BLaER1 treated with 17β-estradiol and CSF1 and Interleukin-3, amounts not matched to agents 10 nM and 100 nM (cell line): ENCODE measurements at regions not wholly inside any gene's neighbourhood (a gene's known extent, or its start where the extent isn't known, plus 50 kb on each side); places are given as distances from the start of the nearest gene placed in this dataset.

Source experiments
- H3K27ac ChIP-seq, 11 experiments: shearing (Covaris generic); formaldehyde crosslinking; 2 replicates each; pipeline ENCODE4 v1.8.1; 2022
- H3K27me3 ChIP-seq, 11 experiments: shearing (Covaris generic); formaldehyde crosslinking; 2 replicates each; pipeline ENCODE4 v1.8.1; 2022
- H3K36me3 ChIP-seq, 11 experiments: shearing (Covaris generic); formaldehyde crosslinking; 2 replicates each; pipeline ENCODE4 v1.8.1; 2022
- H3K4me1 ChIP-seq, 10 experiments: shearing (Covaris generic); formaldehyde crosslinking; 2 replicates each; pipeline ENCODE4 v1.8.1; 2022
- H3K4me2 ChIP-seq, 11 experiments: shearing (Covaris generic); formaldehyde crosslinking; 2 replicates each; pipeline ENCODE4 v1.8.1; 2022
- H3K4me3 ChIP-seq, 10 experiments: shearing (Covaris generic); formaldehyde crosslinking; 2 replicates each; pipeline ENCODE4 v1.8.1; 2022
- H3K9ac ChIP-seq, 11 experiments: shearing (Covaris generic); formaldehyde crosslinking; 2 replicates each; pipeline ENCODE4 v1.8.1; 2022
- H3K9me3 ChIP-seq, 11 experiments: shearing (Covaris generic); formaldehyde crosslinking; replicated peaks in 1 of 11; 2 replicates each; pipeline ENCODE4 v1.8.1; 2022
- H4K20me1 ChIP-seq, 11 experiments: shearing (Covaris generic); formaldehyde crosslinking; 2 replicates each; pipeline ENCODE4 v1.8.1; 2022
- Cebpa-rat ChIP-seq, 11 experiments: shearing (Covaris generic); IDR thresholded peaks; 2 replicates each; pipeline ENCODE4 v1.8.1; 2022

DNA sequence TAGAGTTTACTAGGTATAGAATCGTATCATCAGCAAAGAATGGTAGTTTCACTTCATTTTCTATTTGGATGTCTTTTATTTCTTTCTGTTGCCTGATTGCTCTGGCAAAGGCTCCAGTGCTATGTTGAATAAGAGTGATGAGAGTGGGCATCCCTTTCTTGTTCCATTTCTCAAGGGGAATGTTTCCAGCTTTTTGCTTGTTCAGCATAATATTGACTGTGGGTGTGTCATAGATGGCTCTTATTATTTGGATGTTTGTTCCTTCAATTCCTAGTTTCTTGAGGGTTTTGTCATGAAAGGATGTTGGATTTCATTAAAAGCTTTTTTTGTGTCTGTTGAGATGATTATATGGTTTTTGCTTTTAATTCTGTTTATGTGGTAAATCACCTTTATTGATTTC lies 1114.5 kb downstream of the RAPGEF2 start:
- no peak overlapping the region for H3K9ac ChIP-seq
- no peaks in the 10 kb centered on the region for H3K36me3 ChIP-seq
- TF ChIP-seq Cebpa-rat (IDR thresholded peaks at IDR 0.05) = no peak
- no peaks in the 10 kb centered on the region for H3K27me3 ChIP-seq
- peaks cover 0 to 7% (median 0%) of the 10 kb centered on the region in 11 experiments; a peak in 5 of 22 replicates for H3K9me3 ChIP-seq
- H3K4me1 ChIP-seq = no peaks in the 10 kb centered on the region
- no peaks in the 10 kb centered on the region for H4K20me1 ChIP-seq
- no peak overlapping the region for H3K27ac ChIP-seq
- H3K4me3 ChIP-seq = no peak overlapping the region
- no peak overlapping the region for H3K4me2 ChIP-seq

DNA sequence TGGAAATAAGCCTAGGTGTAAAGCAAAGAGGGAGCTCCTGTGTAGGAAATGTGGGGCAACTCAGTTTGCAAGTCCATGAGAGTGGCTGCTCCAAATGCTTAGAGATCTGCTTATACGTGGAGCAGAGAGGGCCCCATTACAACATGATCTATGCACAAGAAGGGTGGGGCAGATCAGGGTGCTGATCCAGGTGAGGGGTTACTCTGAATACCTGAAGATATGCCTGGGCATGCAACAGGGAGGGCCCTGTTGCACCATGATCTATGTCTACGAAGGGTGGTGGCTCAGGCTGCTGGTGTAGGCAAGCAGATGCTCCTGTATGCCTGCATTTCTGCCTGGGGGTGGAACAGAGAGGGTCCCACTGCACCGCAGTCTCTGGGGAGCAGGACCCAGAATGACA lies 1121.2 kb downstream of the RAPGEF2 start:
- Histone ChIP-seq H3K27ac (no peak overlapping the region), H4K20me1 (no peaks in the 10 kb centered on the region), H3K4me3 (no peak overlapping the region), H3K27me3 (no peaks in the 10 kb centered on the region), H3K4me2 (no peak overlapping the region), H3K36me3 (no peaks in the 10 kb centered on the region), H3K4me1 (no peaks in the 10 kb centered on the region), H3K9ac (no peak overlapping the region), H3K9me3 (peaks cover 0 to 7% (median 0%) of the 10 kb centered on the region in 11 experiments; a peak in 5 of 22 replicates)
- no peak for TF ChIP-seq Cebpa-rat (IDR thresholded peaks at IDR 0.05)

DNA sequence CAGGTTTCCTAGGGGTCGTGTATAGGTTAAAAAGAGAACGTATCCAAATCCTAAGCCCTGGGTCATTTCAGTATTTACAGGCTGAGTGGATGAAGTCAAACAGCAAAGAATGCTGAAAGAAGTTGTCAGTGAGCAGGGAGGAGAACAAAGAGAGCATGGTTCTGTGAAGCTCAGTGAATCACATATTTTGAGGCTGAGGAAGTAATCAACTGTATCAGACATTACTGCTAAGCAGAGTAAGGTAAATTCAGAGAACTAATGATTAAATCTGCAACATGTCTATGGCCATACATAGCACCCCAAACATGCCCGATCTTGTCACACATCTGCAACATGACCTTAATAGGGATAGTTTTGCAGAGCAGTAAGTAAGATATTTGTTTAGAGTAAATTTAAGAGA lies 1130.3 kb downstream of the RAPGEF2 start:
- no peak for TF ChIP-seq Cebpa-rat (IDR thresholded peaks at IDR 0.05)
- Histone ChIP-seq H3K9ac (no peak overlapping the region), H3K27me3 (no peaks in the 10 kb centered on the region), H3K36me3 (no peaks in the 10 kb centered on the region), H3K27ac (no peak overlapping the region), H3K4me2 (no peak overlapping the region), H3K4me3 (no peak overlapping the region), H3K9me3 (no peaks in the 10 kb centered on the region), H3K4me1 (no peaks in the 10 kb centered on the region), H4K20me1 (no peaks in the 10 kb centered on the region)

DNA sequence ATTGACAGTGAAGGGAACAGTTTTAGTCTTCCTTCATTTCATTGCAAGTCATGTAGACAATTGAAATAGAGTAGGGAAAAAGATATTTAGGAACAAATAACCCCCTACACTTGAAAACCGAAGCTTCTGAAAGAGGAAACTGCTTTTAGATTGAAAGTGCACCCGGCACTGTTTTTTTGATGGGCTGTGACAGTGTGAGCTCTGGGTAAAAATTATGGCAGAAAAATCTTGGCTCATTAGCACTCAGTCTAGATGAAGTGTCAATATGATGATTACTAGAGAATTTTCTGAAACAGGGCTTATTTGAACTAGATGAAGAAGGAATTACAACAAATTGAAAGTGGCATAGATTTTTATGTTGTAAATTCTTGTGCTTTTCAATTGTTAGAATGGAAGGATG lies 1132.4 kb downstream of the RAPGEF2 start:
- Histone ChIP-seq H3K4me1 (no peaks in the 10 kb centered on the region), H3K27me3 (no peaks in the 10 kb centered on the region), H4K20me1 (no peaks in the 10 kb centered on the region), H3K9me3 (peaks cover 0 to 2% (median 0%) of the 10 kb centered on the region in 11 experiments; a peak in 6 of 22 replicates), H3K4me2 (no peak overlapping the region), H3K9ac (no peak overlapping the region), H3K27ac (no peak overlapping the region), H3K36me3 (no peaks in the 10 kb centered on the region), H3K4me3 (no peak overlapping the region)
- TF ChIP-seq Cebpa-rat (IDR thresholded peaks at IDR 0.05) = no peak

DNA sequence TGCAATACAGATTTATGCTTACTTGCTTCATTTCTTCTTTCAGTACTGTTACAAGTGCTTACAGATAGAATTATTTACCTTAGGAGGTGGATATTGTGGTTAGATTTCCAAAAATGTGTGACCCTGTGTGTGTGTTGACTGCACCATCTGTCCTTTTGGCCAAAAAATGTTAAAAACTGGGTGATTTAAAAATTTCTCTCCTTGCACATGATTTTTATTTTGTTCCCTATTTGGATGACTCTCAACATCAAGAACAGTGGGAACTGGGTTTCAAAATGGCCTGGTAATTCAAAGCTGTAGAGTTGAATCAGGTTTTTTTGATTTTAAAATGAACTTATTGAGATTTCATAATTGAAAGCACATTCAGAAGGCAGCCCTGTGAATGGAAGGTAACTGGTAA lies 1132.9 kb downstream of the RAPGEF2 start:
- H4K20me1 ChIP-seq = no peaks in the 10 kb centered on the region
- no peak overlapping the region for H3K27ac ChIP-seq
- H3K4me3 ChIP-seq = no peak overlapping the region

GRCh38 chr4:160238790-160239189 lies 1135.9 kb downstream of the RAPGEF2 start:
- H3K9me3 ChIP-seq = peaks cover 0 to 7% (median 0%) of the 10 kb centered on the region in 11 experiments; a peak in 7 of 22 replicates
- H3K27ac ChIP-seq = no peak overlapping the region
- H3K9ac ChIP-seq = no peak overlapping the region
- H3K36me3 ChIP-seq = no peaks in the 10 kb centered on the region
- H3K4me3 ChIP-seq = no peak overlapping the region
- no peaks in the 10 kb centered on the region for H4K20me1 ChIP-seq
- H3K4me1 ChIP-seq = no peaks in the 10 kb centered on the region
- no peaks in the 10 kb centered on the region for H3K27me3 ChIP-seq
- no peak for TF ChIP-seq Cebpa-rat (IDR thresholded peaks at IDR 0.05)
- no peak overlapping the region for H3K4me2 ChIP-seq

More for the DNA sequence above, 1132.9 kb downstream of the RAPGEF2 start:
- Histone ChIP-seq H3K9ac (no peak overlapping the region), H3K4me2 (no peak overlapping the region), H3K4me1 (no peaks in the 10 kb centered on the region), H3K27me3 (no peaks in the 10 kb centered on the region), H3K36me3 (no peaks in the 10 kb centered on the region), H3K9me3 (peaks cover 0 to 6% (median 0%) of the 10 kb centered on the region in 11 experiments; a peak in 7 of 22 replicates)
- no peak for TF ChIP-seq Cebpa-rat (IDR thresholded peaks at IDR 0.05)

DNA sequence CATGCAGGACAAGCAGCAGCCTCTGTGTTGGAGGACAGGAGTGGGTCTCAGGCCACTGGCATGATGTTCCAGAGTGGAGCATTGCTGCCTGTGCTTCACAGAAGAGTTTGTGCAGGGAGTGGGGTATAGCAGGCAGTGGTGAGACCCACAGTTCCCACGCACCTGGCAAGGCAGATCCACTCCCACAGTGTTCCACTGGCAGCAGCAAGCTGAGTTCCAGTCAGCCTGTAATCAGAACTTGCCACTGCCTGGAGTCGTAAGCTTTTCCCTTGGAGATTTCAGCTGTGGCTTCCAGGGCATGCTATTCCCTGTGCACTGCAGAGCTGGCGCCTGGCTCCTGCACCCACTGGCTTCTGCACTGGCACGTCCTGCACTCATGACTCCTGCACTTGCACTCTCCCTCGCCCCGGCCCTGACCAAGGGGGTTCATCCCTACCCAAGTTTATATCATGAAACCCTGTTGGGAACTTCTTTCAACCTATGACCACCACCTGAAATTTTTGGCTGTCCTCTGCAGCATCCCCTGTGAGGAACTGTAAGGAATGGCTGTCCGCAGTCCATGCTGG lies 1144.3 kb downstream of the RAPGEF2 start:
- no peaks in the 10 kb centered on the region for H3K36me3 ChIP-seq
- H3K4me2 ChIP-seq = no peak overlapping the region
- H3K27me3 ChIP-seq = no peaks in the 10 kb centered on the region
- no peak overlapping the region for H3K27ac ChIP-seq
- no peaks in the 10 kb centered on the region for H3K9me3 ChIP-seq
- H3K9ac ChIP-seq = no peak overlapping the region
- no peaks in the 10 kb centered on the region for H3K4me1 ChIP-seq
- no peaks in the 10 kb centered on the region for H4K20me1 ChIP-seq
- H3K4me3 ChIP-seq = no peak overlapping the region
- TF ChIP-seq Cebpa-rat (IDR thresholded peaks at IDR 0.05) = no peak

DNA sequence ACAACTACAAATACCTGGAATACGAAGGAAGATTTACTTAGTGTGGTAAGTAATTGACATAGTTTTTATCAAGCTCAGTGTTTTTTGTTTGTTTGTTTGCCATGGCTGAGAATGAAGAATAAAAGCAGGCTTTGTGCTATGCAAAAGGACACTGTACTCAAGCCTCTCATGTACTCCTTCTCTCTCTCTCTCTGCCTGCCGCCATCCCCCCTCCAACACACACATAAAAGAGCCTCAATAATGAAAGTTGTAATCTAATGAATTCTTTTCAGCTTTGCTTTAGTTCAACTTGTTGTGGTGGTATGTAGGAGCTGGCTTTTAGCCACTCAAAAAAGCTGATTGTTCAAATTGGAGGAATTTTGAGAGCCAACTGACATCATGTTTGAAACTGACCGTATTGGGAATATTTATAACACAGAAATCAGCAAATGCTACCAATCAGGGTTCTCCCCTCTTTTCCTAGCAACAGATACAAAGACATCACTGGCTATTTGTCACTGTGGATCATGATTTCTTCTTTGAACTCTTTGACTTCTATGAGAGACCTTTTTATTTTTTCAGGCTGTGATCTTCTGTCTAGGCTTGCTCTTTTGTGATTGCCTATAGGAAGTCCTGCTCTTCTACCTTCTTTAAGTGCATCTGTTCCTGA lies 1148.8 kb downstream of the RAPGEF2 start:
- Histone ChIP-seq H3K4me3 (no peak overlapping the region), H3K36me3 (no peaks in the 10 kb centered on the region), H4K20me1 (no peaks in the 10 kb centered on the region), H3K9ac (no peak overlapping the region), H3K27ac (no peak overlapping the region), H3K27me3 (no peaks in the 10 kb centered on the region), H3K4me2 (no peak overlapping the region), H3K9me3 (no peaks in the 10 kb centered on the region), H3K4me1 (no peaks in the 10 kb centered on the region)
- TF ChIP-seq Cebpa-rat (IDR thresholded peaks at IDR 0.05) = no peak

DNA sequence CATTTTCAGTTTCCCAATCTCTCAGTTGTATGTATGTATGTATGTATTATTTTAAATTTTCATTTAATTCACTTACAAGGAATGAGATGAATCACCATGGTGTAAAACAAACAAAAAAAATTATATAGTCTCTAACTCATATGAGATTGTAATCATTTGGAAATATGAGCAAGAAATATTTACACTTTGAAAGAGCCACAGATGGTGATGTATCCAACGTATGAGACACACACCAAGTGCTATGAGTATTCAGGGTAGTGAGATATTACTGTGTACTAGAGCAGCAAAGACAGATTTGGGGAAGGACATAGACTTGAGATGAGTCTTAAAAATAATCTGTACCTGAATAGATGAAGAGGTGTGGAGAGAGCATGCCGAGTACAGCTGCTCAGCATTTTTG lies 1154.4 kb downstream of the RAPGEF2 start:
- H3K9me3 ChIP-seq = no peaks in the 10 kb centered on the region
- H3K4me1 ChIP-seq = no peaks in the 10 kb centered on the region
- H4K20me1 ChIP-seq = no peaks in the 10 kb centered on the region
- H3K27me3 ChIP-seq = no peaks in the 10 kb centered on the region
- H3K9ac ChIP-seq = no peak overlapping the region
- no peak overlapping the region for H3K27ac ChIP-seq
- H3K4me3 ChIP-seq = no peak overlapping the region
- no peaks in the 10 kb centered on the region for H3K36me3 ChIP-seq
- no peak overlapping the region for H3K4me2 ChIP-seq
- TF ChIP-seq Cebpa-rat (IDR thresholded peaks at IDR 0.05) = no peak

- peaks cover 0 to 10% (median 0%) of the 10 kb centered on the region in 10 experiments; a peak in 6 of 20 replicates for H3K4me1 ChIP-seq
- H4K20me1 ChIP-seq = no peaks in the 10 kb centered on the region
- no peak overlapping the region for H3K9ac ChIP-seq
- 0 out of 22 replicates have a peak, but pooled peaks of 1 of the 11 experiments have one; percentile 17 for TF ChIP-seq Cebpa-rat (IDR thresholded peaks at IDR 0.05)
- H3K9me3 ChIP-seq = peaks cover 0 to 4% (median 0%) of the 10 kb centered on the region in 11 experiments; a peak in 1 of 22 replicates
- peak overlapping the region in 1 of 11 experiments; percentile 14; a peak in 1 of 22 replicates for H3K4me2 ChIP-seq
- H3K27me3 ChIP-seq = no peaks in the 10 kb centered on the region
- H3K4me3 ChIP-seq = no peak overlapping the region
- H3K36me3 ChIP-seq = no peaks in the 10 kb centered on the region
- no peak overlapping the region for H3K27ac ChIP-seq
These were observed 1162.1 kb downstream of the RAPGEF2 start for GRCh38 chr4:160265014-160265413.
